ENCODE measurements at regions not wholly inside any gene's neighbourhood (a gene's known extent, or its start where the extent isn't known, plus 50 kb on each side); places are given as distances from the start of the nearest gene placed in this dataset.

DNA sequence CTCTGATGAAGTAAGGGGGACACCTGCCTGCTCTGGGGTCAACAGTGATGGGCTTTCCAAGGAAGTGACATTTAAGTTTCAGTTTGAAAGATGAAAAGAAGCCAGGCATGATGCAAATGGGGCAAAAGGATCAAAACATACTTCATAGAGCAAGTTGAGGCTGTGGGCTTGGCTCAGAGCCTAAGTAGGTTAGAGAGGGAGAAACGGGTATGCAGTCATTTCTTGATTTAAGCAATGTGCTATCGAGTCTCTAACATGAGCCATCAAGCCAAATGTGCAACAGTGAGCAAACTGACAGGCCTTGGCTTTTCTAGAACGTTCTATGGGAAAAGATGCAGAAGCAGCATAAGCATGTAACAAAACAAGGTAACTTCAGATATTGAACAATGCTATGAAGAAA is 80.6 kb downstream of the ADRB2 start:
- no peak overlapping the region for H4K8ac ChIP-seq (replicated peaks; ENCODE audit: insufficient read length, low read depth, low read length)
- Mint-ChIP-seq H3K27ac (no peak overlapping the region), H3K36me3 (ENCODE audit: insufficient read depth in 1 of 3, low read depth in 3 of 3) (no peaks in the 10 kb centered on the region), H3K9me3 (no peaks in the 10 kb centered on the region), H3K27me3 (ENCODE audit: low read depth) (no peaks in the 10 kb centered on the region), H3K4me1 (peaks cover 15 to 20% of the 10 kb centered on the region in 2 experiments), H3K4me3 (no peak overlapping the region)
- H3K4ac ChIP-seq (ENCODE audit: low read depth, low read length), result no peak overlapping the region
- H2BK120ac ChIP-seq (ENCODE audit: low read depth, low read length, poor library complexity, severe bottlenecking), result no peak overlapping the region
- no peak overlapping the region for H2BK15ac ChIP-seq (ENCODE audit: low read depth, low read length)
- no peaks in the 10 kb centered on the region for H3K9me3 ChIP-seq (ENCODE audit: control insufficient read depth, low read depth, low read length)
- no peaks in the 10 kb centered on the region for H3K27me3 ChIP-seq (ENCODE audit: insufficient read depth, low read length)
- H2BK5ac ChIP-seq (ENCODE audit: insufficient read length, low read length), result no peak overlapping the region
- H3T11ph ChIP-seq (ENCODE audit: low read length), result no peak overlapping the region
- H2BK12ac ChIP-seq (ENCODE audit: insufficient read length, low read depth, low read length), result no peak overlapping the region
- no peak for DNase-seq
- no peak overlapping the region for H2AFZ ChIP-seq (ENCODE audit: low read length)
- H3K79me2 ChIP-seq (ENCODE audit: insufficient read depth, low read length), result no peaks in the 10 kb centered on the region
- no peaks in the 10 kb centered on the region for H3K4me1 ChIP-seq (ENCODE audit: insufficient read depth, low read length)
- no peak overlapping the region for H3K56ac ChIP-seq (ENCODE audit: insufficient read length, low read depth, low read length)
- no peak overlapping the region for H4K5ac ChIP-seq (ENCODE audit: insufficient read length, low read depth, low read length)
- WGBS (ENCODE audit: extremely low coverage, insufficient read length, low lambda C conversion rate), result no CpG with 5 or more reads among the region's 3 CpGs
- no peak overlapping the region for H3K4me2 ChIP-seq (ENCODE audit: insufficient read depth, insufficient read length, low read length)
- TF ChIP-seq, protein P1, sequence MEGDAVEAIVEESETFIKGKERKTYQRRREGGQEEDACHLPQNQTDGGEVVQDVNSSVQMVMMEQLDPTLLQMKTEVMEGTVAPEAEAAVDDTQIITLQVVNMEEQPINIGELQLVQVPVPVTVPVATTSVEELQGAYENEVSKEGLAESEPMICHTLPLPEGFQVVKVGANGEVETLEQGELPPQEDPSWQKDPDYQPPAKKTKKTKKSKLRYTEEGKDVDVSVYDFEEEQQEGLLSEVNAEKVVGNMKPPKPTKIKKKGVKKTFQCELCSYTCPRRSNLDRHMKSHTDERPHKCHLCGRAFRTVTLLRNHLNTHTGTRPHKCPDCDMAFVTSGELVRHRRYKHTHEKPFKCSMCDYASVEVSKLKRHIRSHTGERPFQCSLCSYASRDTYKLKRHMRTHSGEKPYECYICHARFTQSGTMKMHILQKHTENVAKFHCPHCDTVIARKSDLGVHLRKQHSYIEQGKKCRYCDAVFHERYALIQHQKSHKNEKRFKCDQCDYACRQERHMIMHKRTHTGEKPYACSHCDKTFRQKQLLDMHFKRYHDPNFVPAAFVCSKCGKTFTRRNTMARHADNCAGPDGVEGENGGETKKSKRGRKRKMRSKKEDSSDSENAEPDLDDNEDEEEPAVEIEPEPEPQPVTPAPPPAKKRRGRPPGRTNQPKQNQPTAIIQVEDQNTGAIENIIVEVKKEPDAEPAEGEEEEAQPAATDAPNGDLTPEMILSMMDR (conservative IDR thresholded peaks at IDR 0.05), result no peak
- no peak overlapping the region for H3K18ac ChIP-seq (ENCODE audit: insufficient read length, low read depth, low read length)
- no peaks in the 10 kb centered on the region for H3K23me2 ChIP-seq (ENCODE audit: insufficient read length, low read depth, low read length, poor library complexity, severe bottlenecking)
- no peak overlapping the region for H2AK5ac ChIP-seq (ENCODE audit: insufficient read length, low read length)
- no peak overlapping the region for H2BK20ac ChIP-seq (ENCODE audit: low read depth, low read length, poor library complexity, severe bottlenecking)
- no peak overlapping the region for H4K91ac ChIP-seq (ENCODE audit: insufficient read length, low read depth, low read length)
- H3K14ac ChIP-seq (ENCODE audit: insufficient read depth, low read length), result no peak overlapping the region
- no peak overlapping the region for H3K27ac ChIP-seq (ENCODE audit: insufficient read length, low read depth, low read length)
- no peak overlapping the region for H3K23ac ChIP-seq (ENCODE audit: insufficient read length, low read depth, low read length)
- H3K9ac ChIP-seq (ENCODE audit: extremely low read depth, insufficient read length, low read length), result no peak overlapping the region
- H4K20me1 ChIP-seq (ENCODE audit: control insufficient read depth, insufficient read depth, insufficient read length), result no peaks in the 10 kb centered on the region
- no peaks in the 10 kb centered on the region for H3K79me1 ChIP-seq (ENCODE audit: insufficient read depth, low read depth, low read length, poor library complexity, severe bottlenecking)
